Endothelial cell of umbilical vein (primary cell): ENCODE measurements at regions not wholly inside any gene's neighbourhood (a gene's known extent, or its start where the extent isn't known, plus 50 kb on each side); places are given as distances from the start of the nearest gene placed in this dataset.

ENCODE experiments used
- BruUV-seq: library from RNA; stranded (reverse); fragments of 400-500 nt; replicated peaks from 2 replicates; lab custom pipeline; 2021; lab: Mats Ljungman, UMichigan
- CTCF ChIA-PET: fragments of 300-600, 350-600 bp; sonication (Branson Sonifier 250); formaldehyde crosslinking; loops from one replicate; lab custom pipeline; 2021; ENCODE audit warnings: antibody characterized with exemption, inconsistent platforms; lab: Charles Lee
- POLR2A ChIA-PET: fragments of 300-600, 350-600 bp; sonication (Branson Sonifier 250); formaldehyde crosslinking; loops from one replicate; lab custom pipeline; 2021; ENCODE audit warnings: antibody characterized with exemption, inconsistent platforms; lab: Charles Lee
- DNase-seq: peaks from one replicate; pipeline ENCODE4 v3.0.0-alpha.2; 2011; ENCODE audit warnings: low read depth, low spot score
- FAIRE-seq: peaks from 2 replicates; lab custom pipeline; 2011; peaks lifted over from hg19 to GRCh38; lab: Jason Lieb, UNC
- H2AFZ ChIP-seq: 2 replicates; pipeline ENCODE4 v1.6.0; 2012; ENCODE audit warnings: low read depth, low read length, control low read depth, inconsistent platforms
- H3K27ac ChIP-seq: 2 replicates; pipeline ENCODE4 v1.5.1; 2011; ENCODE audit warnings: low read depth, mild to moderate bottlenecking, control low read depth, low read length, moderate library complexity; ENCODE audit not compliant: insufficient read depth
- H3K27me3 ChIP-seq, 2 experiments: 2 replicates each; pipeline versions ENCODE4 v1.6.0 to v1.6.1; 2011; ENCODE audit warnings: low read length in 2 of 2, mixed read lengths in 1 of 2; ENCODE audit not compliant: control insufficient read depth in 2 of 2, insufficient read depth in 2 of 2
- H3K36me3 ChIP-seq, 2 experiments: 2 replicates in 1 of 2; 3 replicates in 1 of 2; pipeline ENCODE4 v1.5.1; 2011; ENCODE audit warnings: low read length in 2 of 2, mild to moderate bottlenecking in 1 of 2, moderate library complexity in 1 of 2; ENCODE audit not compliant: control insufficient read depth in 2 of 2, insufficient read depth in 2 of 2; ENCODE audit errors: extremely low read depth in 1 of 2
- H3K4me1 ChIP-seq: 3 replicates; pipeline ENCODE4 v1.5.1; 2011; ENCODE audit warnings: mild to moderate bottlenecking, low read length; ENCODE audit not compliant: control insufficient read depth, insufficient read depth; ENCODE audit errors: extremely low read depth
- H3K4me2 ChIP-seq: 2 replicates; pipeline ENCODE4 v1.6.1; 2011; ENCODE audit warnings: low read length, control low read depth, mixed read lengths; ENCODE audit not compliant: insufficient read depth
- H3K4me3 ChIP-seq, 3 experiments: fragments of 200-600 bp in 1 of 3; sonication (generic), shearing (Covaris generic) in 1 of 3; replicated peaks in 1 of 3; 2 replicates each; pipeline ENCODE4 v1.5.1; 2011 to 2016; ENCODE audit warnings: control low read depth in 3 of 3, low read length in 3 of 3, mild to moderate bottlenecking in 2 of 3, inconsistent platforms in 1 of 3, low read depth in 1 of 3, moderate library complexity in 1 of 3; ENCODE audit not compliant: insufficient read depth in 1 of 3
- H3K79me2 ChIP-seq: 2 replicates; pipeline ENCODE4 v1.6.0; 2012; ENCODE audit warnings: low read length, inconsistent platforms; ENCODE audit not compliant: control insufficient read depth, insufficient read depth
- H3K9ac ChIP-seq: replicated peaks from 2 replicates; pipeline ENCODE3; 2011; ENCODE audit warnings: low read length, control low read depth; ENCODE audit not compliant: insufficient read depth; ENCODE audit errors: extremely low read depth
- H3K9me1 ChIP-seq: replicated peaks from 3 replicates; pipeline ENCODE4 v1.6.0; 2011; ENCODE audit warnings: mild to moderate bottlenecking, low read length; ENCODE audit not compliant: control insufficient read depth, insufficient read depth; ENCODE audit errors: extremely low read depth
- H3K9me3 ChIP-seq: replicated peaks from 2 replicates; pipeline ENCODE4 v1.5.1; 2012; ENCODE audit warnings: low read length, inconsistent platforms; ENCODE audit not compliant: control insufficient read depth, insufficient read depth
- H4K20me1 ChIP-seq: replicated peaks from 2 replicates; pipeline ENCODE3; 2011; ENCODE audit warnings: mild to moderate bottlenecking, low read length; ENCODE audit not compliant: control insufficient read depth, insufficient read depth; ENCODE audit errors: extremely low read depth
- CTCF ChIP-seq, 2 donors: IDR thresholded peaks; 1 replicate in 1 of 2; 2 replicates in 1 of 2; pipeline ENCODE4 v1.5.1; 2011; ENCODE audit warnings: low read length in 2 of 2, mild to moderate bottlenecking in 2 of 2, moderate library complexity in 2 of 2, control low read depth in 1 of 2, inconsistent platforms in 1 of 2, low read depth in 1 of 2; ENCODE audit not compliant: insufficient read depth in 1 of 2; ENCODE audit errors: extremely low read depth in 1 of 2
- EZH2 ChIP-seq: IDR thresholded peaks from 2 replicates; pipeline ENCODE4 v1.6.1; 2012; ENCODE audit warnings: borderline replicate concordance, low read depth, mild to moderate bottlenecking, moderate library complexity, low read length, inconsistent platforms; ENCODE audit not compliant: severe bottlenecking
- FOS ChIP-seq: IDR thresholded peaks from 2 replicates; pipeline ENCODE4 v1.6.1; 2011; ENCODE audit warnings: mild to moderate bottlenecking, low read length, moderate library complexity, borderline replicate concordance; ENCODE audit not compliant: insufficient read depth
- GATA2 ChIP-seq: IDR thresholded peaks from 2 replicates; pipeline ENCODE4 v1.7.0; 2011; ENCODE audit warnings: low read depth, mild to moderate bottlenecking, moderate library complexity, mixed read lengths, low read length; ENCODE audit not compliant: insufficient read length, insufficient read depth
- JUN ChIP-seq: IDR thresholded peaks from 2 replicates; pipeline ENCODE4 v1.6.1; 2011; ENCODE audit warnings: borderline replicate concordance, low read depth; ENCODE audit not compliant: insufficient read length, insufficient read depth
- MAX ChIP-seq: IDR thresholded peaks from 2 replicates; pipeline ENCODE4 v1.6.1; 2011; ENCODE audit not compliant: insufficient read depth, insufficient read length
- MYC ChIP-seq: IDR thresholded peaks from one replicate; pipeline ENCODE4 v1.6.1; 2011; ENCODE audit warnings: mild to moderate bottlenecking, low read depth, low read length
- POLR2A ChIP-seq: IDR thresholded peaks from 2 replicates; pipeline ENCODE4 v1.6.1; 2012; ENCODE audit warnings: low read depth, mild to moderate bottlenecking, control low read depth, low read length
- POLR2AphosphoS5 ChIP-seq: IDR thresholded peaks from 2 replicates; pipeline ENCODE4 v1.6.1; 2012; ENCODE audit warnings: low read depth, mild to moderate bottlenecking, control low read depth, low read length, moderate library complexity; ENCODE audit not compliant: insufficient read depth
- dilution Hi-C: fragments of 300-500 bp; cut with MboI; formaldehyde crosslinking; loops from one replicate; pipeline ENCODE4 v1.15.0; 2019; ENCODE audit warnings: low sequenced_read_pairs; ENCODE audit not compliant: extremely low pct_ligation_motif_present
- intact Hi-C: fragments of 100-400 bp; cut with micrococcal nuclease; formaldehyde crosslinking; loops from one replicate; pipeline ENCODE4 v1.10.0; 2022

GRCh38 chr12:111283966-111284365 lies 84.9 kb downstream of the PHETA1 start:
- FAIRE-seq (no peak), DNase-seq (no peak)
- no peak overlapping the region for H2AFZ ChIP-seq
- TF ChIP-seq MAX (no peak), EZH2 (no peak), GATA2 (no peak), MYC (no peak), JUN (no peak), POLR2A (no peak)
- no peaks in the 10 kb centered on the region for H4K20me1 ChIP-seq
- dilution Hi-C loops = no loop called here
- BruUV-seq = no TSS peak
- H3K4me3 ChIP-seq = no peak overlapping the region
- intact Hi-C loops = no loop called here
- H3K9me3 ChIP-seq = no peaks in the 10 kb centered on the region
- POLR2A ChIA-PET = no interaction called here
- no peaks in the 10 kb centered on the region for H3K79me2 ChIP-seq
- no peak overlapping the region for H3K27ac ChIP-seq
- H3K4me1 ChIP-seq = no peaks in the 10 kb centered on the region
- H3K9ac ChIP-seq = no peak overlapping the region
- no peak overlapping the region for H3K4me2 ChIP-seq
- CTCF ChIA-PET = no interaction called here
- peaks cover 0 to 4% of the 10 kb centered on the region in 2 experiments for H3K27me3 ChIP-seq
- H3K36me3 ChIP-seq = no peaks in the 10 kb centered on the region
- H3K9me1 ChIP-seq = no peaks in the 10 kb centered on the region

GRCh38 chr12:111283521-111283920 lies 85.4 kb downstream of the PHETA1 start:
- Histone ChIP-seq H3K27me3 (peaks cover 0 to 4% of the 10 kb centered on the region in 2 experiments), H3K36me3 (no peaks in the 10 kb centered on the region), H3K4me3 (no peak overlapping the region), H4K20me1 (no peaks in the 10 kb centered on the region), H3K4me2 (no peak overlapping the region), H3K9me1 (no peaks in the 10 kb centered on the region), H3K27ac (no peak overlapping the region), H3K79me2 (no peaks in the 10 kb centered on the region), H3K9ac (no peak overlapping the region), H3K9me3 (no peaks in the 10 kb centered on the region), H3K4me1 (no peaks in the 10 kb centered on the region), H2AFZ (no peak overlapping the region)
- ChIA-PET CTCF (no interaction called here), POLR2A (no interaction called here)
- no TSS peak for BruUV-seq
- no peak for DNase-seq
- no peak for FAIRE-seq
- dilution Hi-C loops (no loop called here), intact Hi-C loops (no loop called here)
- TF ChIP-seq MAX (no peak), POLR2AphosphoS5 (no peak), CTCF (IDR thresholded peaks at IDR 0.05; ENCODE audit: extremely low read depth in 1 of 2, insufficient read depth in 1 of 2, low read depth in 1 of 2, low read length in 2 of 2) (no peak), JUN (no peak), GATA2 (no peak), FOS (no peak), EZH2 (no peak), POLR2A (no peak), MYC (no peak)
